Peyer's patch (tissue), 4 donors: ENCODE measurements at regions not wholly inside any gene's neighbourhood (a gene's known extent, or its start where the extent isn't known, plus 50 kb on each side); places are given as distances from the start of the nearest gene placed in this dataset.
A peak's percentile ranks its signal among the peaks of the same experiment; 100 is the strongest.

Experiments used
- DNase-seq, 3 donors: peaks; one replicate each; pipeline ENCODE4 v3.0.0-alpha.2; 2017 to 2019
- H3K27ac ChIP-seq, 4 donors: fragments of 200-600 bp; sonication (generic); one replicate each; pipeline ENCODE4 v1.5.1; 2016 to 2019
- H3K27me3 ChIP-seq, 2 donors: fragments of 200-600 bp; sonication (generic); one replicate each; pipeline ENCODE4 v1.5.1; 2019
- H3K36me3 ChIP-seq, 3 donors: fragments of 200-600 bp; sonication (generic); one replicate each; pipeline ENCODE4 v1.5.1; 2016 to 2019
- H3K4me1 ChIP-seq, 4 donors: fragments of 200-600 bp; sonication (generic); one replicate each; pipeline ENCODE4 v1.5.1; 2016 to 2019
- H3K4me3 ChIP-seq, 4 donors: fragments of 200-600 bp; sonication (generic); 1 replicate in 3 of 4; 2 replicates in 1 of 4; pipeline ENCODE4 v1.5.1; 2016 to 2019; ENCODE audit warnings: mild to moderate bottlenecking in 1 of 4
- H3K9me3 ChIP-seq, 4 donors: fragments of 200-600 bp; sonication (generic); one replicate each; pipeline ENCODE4 v1.5.1; 2016 to 2019; ENCODE audit warnings: mild to moderate bottlenecking in 1 of 4
- POLR2A ChIP-seq, 2 donors: fragments of 450-650 bp; IDR thresholded peaks; one replicate each; pipeline ENCODE4 v1.5.1; 2017; ENCODE audit warnings: antibody characterized with exemption in 2 of 2, mild to moderate bottlenecking in 2 of 2, moderate library complexity in 2 of 2
- TF ChIP-seq, protein P1 (sequence below), 6 experiments: fragments of 450-650 bp in 4 of 6; fragments of 200-600 bp in 2 of 6; sonication (generic) in 1 of 6; IDR thresholded peaks; one replicate each; pipeline ENCODE4 v1.5.1; 2017 to 2019; ENCODE audit warnings: antibody characterized with exemption in 6 of 6, mild to moderate bottlenecking in 3 of 6, moderate library complexity in 1 of 6

DNA sequence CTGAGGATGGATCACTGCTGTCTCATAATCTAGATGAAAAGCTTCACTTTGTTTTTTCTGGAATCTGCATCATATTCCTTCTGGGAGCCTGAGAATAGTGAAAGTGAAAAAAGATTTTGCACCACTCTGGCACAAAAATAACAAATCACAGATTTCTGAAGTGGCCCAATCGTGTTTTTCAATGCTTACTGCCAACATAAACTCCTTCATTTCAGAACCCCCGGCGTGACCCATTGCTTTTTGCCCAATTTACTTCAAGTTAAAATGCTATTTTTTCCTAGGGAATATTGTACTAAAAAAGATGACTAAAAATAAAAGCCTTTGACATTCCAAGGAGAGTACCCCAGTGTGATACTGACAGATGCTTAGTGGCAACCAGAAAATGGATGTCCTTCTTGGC is 53.7 kb upstream of the ANK3 start:
- Histone ChIP-seq H3K4me3 (no peak overlapping the region), H3K27me3 (no peaks in the 10 kb centered on the region), H3K4me1 (no peaks in the 10 kb centered on the region), H3K27ac (no peak overlapping the region), H3K36me3 (no peaks in the 10 kb centered on the region), H3K9me3 (no peaks in the 10 kb centered on the region)
- no peak for DNase-seq
- no peak for TF ChIP-seq POLR2A (IDR thresholded peaks at IDR 0.05)
- TF ChIP-seq, protein P1, sequence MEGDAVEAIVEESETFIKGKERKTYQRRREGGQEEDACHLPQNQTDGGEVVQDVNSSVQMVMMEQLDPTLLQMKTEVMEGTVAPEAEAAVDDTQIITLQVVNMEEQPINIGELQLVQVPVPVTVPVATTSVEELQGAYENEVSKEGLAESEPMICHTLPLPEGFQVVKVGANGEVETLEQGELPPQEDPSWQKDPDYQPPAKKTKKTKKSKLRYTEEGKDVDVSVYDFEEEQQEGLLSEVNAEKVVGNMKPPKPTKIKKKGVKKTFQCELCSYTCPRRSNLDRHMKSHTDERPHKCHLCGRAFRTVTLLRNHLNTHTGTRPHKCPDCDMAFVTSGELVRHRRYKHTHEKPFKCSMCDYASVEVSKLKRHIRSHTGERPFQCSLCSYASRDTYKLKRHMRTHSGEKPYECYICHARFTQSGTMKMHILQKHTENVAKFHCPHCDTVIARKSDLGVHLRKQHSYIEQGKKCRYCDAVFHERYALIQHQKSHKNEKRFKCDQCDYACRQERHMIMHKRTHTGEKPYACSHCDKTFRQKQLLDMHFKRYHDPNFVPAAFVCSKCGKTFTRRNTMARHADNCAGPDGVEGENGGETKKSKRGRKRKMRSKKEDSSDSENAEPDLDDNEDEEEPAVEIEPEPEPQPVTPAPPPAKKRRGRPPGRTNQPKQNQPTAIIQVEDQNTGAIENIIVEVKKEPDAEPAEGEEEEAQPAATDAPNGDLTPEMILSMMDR (IDR thresholded peaks at IDR 0.05) = no peak

DNA sequence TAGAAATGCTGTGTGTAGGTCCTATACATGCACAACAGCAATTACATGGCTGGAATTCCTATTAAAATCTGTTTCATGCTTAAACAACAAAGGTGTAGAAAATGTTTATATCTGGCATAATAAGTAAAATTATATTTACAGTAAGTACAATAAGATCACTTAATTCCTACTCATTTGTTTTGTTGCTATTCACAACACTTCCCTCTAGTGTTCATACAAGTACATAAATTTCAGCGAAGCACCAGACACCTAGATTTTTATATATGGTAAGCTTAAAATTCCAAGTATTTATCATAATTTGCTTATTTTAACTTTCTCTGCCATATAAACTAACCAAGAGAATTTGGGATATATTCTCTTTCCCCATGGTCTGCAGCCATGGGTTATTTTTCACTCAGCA is 51.8 kb upstream of the ANK3 start:
- H3K4me3 ChIP-seq = no peak overlapping the region
- no peak for DNase-seq
- no peaks in the 10 kb centered on the region for H3K9me3 ChIP-seq
- TF ChIP-seq, protein P1 (IDR thresholded peaks at IDR 0.05) = peak in 1 of 6 experiments; percentile 2
- TF ChIP-seq POLR2A (IDR thresholded peaks at IDR 0.05) = no peak
- H3K27ac ChIP-seq = no peak overlapping the region
- no peaks in the 10 kb centered on the region for H3K4me1 ChIP-seq
- H3K36me3 ChIP-seq = no peaks in the 10 kb centered on the region
- no peaks in the 10 kb centered on the region for H3K27me3 ChIP-seq

DNA sequence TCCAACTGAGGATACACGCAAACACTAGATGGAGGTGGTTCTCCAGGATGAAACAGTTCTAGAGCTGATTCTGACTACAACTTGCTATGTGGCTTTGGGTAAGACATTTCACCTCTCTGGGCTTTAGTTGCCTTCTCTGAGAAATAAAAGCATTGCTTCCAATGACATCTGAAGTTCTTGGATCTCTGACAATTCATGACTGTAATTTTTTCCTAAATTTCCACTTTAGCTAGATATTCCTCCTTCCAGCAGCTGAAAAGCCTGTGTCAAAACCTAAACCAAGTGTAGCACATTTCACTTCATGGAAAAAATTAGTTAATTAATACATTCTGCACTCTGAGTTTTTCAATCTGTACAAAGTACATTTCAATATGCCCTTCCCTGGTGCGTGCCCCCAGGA is 50.0 kb upstream of the ANK3 start:
- DNase-seq = no peak

More for the DNA sequence above, 50.0 kb upstream of the ANK3 start:
- no peaks in the 10 kb centered on the region for H3K36me3 ChIP-seq
- H3K27ac ChIP-seq = no peak overlapping the region
- H3K9me3 ChIP-seq = no peaks in the 10 kb centered on the region
- no peaks in the 10 kb centered on the region for H3K4me1 ChIP-seq
- no peak overlapping the region for H3K4me3 ChIP-seq
- H3K27me3 ChIP-seq = no peaks in the 10 kb centered on the region
- TF ChIP-seq, protein P1 (IDR thresholded peaks at IDR 0.05) = no peak
- TF ChIP-seq POLR2A (IDR thresholded peaks at IDR 0.05) = no peak
